ENCODE measurements at regions not wholly inside any gene's neighbourhood (a gene's known extent, or its start where the extent isn't known, plus 50 kb on each side); places are given as distances from the start of the nearest gene placed in this dataset.

DNA sequence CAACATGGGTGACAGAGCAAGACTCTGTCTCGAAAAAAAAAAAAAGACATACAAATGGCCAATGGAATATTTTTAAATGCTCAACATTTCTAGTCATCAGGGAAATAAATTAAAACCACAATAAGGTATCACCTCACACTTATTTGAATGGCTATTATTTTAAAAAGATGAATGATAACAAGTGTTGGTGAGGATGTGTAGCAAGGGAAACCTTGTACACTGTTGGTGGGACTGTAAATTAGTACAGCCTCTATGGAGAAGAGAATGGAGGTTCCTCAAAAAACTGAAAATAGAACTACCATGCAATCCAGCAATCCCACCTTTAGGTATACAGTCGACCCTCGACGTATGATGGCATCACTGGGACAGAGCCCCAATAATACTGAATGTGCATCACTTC lies 65.4 kb upstream of the DIP2C start:
- TF ChIP-seq SMARCE1 (IDR thresholded peaks at IDR 0.05; ENCODE audit: borderline replicate concordance) = no peak
- no peak for TF ChIP-seq SKI (IDR thresholded peaks at IDR 0.05; ENCODE audit: partially characterized antibody)
- TF ChIP-seq POLR2A (IDR thresholded peaks at IDR 0.05; ENCODE audit: insufficient read depth in 1 of 2, low read depth in 2 of 2, low read length in 2 of 2) = no peak
- TF ChIP-seq, protein P1, sequence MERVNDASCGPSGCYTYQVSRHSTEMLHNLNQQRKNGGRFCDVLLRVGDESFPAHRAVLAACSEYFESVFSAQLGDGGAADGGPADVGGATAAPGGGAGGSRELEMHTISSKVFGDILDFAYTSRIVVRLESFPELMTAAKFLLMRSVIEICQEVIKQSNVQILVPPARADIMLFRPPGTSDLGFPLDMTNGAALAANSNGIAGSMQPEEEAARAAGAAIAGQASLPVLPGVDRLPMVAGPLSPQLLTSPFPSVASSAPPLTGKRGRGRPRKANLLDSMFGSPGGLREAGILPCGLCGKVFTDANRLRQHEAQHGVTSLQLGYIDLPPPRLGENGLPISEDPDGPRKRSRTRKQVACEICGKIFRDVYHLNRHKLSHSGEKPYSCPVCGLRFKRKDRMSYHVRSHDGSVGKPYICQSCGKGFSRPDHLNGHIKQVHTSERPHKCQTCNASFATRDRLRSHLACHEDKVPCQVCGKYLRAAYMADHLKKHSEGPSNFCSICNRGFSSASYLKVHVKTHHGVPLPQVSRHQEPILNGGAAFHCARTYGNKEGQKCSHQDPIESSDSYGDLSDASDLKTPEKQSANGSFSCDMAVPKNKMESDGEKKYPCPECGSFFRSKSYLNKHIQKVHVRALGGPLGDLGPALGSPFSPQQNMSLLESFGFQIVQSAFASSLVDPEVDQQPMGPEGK (CRISPR knock-in tag; IDR thresholded peaks at IDR 0.05) = no peak
- no peak for TF ChIP-seq RBM39 (IDR thresholded peaks at IDR 0.05; ENCODE audit: low read depth, low read length, poor library complexity, severe bottlenecking)
- TF ChIP-seq MYC (CRISPR knock-in tag; IDR thresholded peaks at IDR 0.05; ENCODE audit: borderline replicate concordance) = no peak
- TF ChIP-seq TSC22D2 (CRISPR knock-in tag; IDR thresholded peaks at IDR 0.05; ENCODE audit: borderline replicate concordance) = no peak
- no peak for TF ChIP-seq GZF1 (CRISPR knock-in tag; IDR thresholded peaks at IDR 0.05)
- no peak for TF ChIP-seq ZNF460 (CRISPR knock-in tag; IDR thresholded peaks at IDR 0.05; ENCODE audit: borderline replicate concordance)
- no peak for TF ChIP-seq HNRNPL (IDR thresholded peaks at IDR 0.05; ENCODE audit: low read depth, low read length)
